HG02885 (cell line): ENCODE measurements at regions not wholly inside any gene's neighbourhood (a gene's known extent, or its start where the extent isn't known, plus 50 kb on each side); places are given as distances from the start of the nearest gene placed in this dataset.
"Not testable (repeated sequence)": the region's sequence is repeated elsewhere in the genome, so short reads cannot be mapped to it uniquely, and the experiment has no call there.

Experiments used
- ATAC-seq: cut with Tn5 transposase; IDR thresholded peaks from one replicate; pipeline ENCODE4 v1.9.1; 2021; ENCODE audit warnings: mild to moderate bottlenecking; ENCODE audit not compliant: unreplicated experiment, poor library complexity

- not testable (repeated sequence) for ATAC-seq
These were observed 115.6 kb upstream of the FABP2 start for GRCh38 chr4:119437515-119437914.

DNA sequence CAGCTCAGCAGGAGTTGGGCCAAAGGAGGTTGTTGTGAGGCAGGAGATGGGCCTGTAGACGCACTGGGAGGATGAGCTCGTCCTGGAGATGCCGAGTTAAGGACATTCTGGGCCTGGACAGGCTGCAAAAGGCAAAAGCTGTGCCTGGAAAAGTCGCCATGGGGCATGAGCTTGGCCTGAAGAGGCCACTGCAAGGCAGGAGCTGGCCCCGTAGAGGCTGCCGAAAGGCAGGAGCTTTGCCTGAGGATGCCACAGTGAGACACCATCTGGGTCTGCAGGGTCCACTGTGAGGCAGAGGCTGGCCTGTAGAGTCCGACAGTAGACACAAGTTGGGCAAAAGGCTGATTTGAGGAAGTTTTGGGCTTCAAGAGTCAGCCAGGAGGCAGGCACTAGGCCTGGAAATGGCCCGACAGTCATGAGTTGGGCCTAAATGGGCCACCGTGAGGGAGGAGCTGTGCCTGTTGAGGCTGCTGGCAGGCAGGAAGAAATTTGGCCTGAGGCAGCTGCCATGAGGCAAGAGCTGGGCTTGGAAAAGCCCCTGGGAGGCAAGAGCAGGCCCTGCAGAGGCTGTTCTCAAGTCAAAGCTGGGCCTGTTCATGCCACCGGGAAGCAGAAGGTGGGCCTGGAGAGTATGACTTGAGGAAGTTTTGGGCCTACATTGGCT lies 86.8 kb upstream of the FABP2 start:
- not testable (repeated sequence) for ATAC-seq

DNA sequence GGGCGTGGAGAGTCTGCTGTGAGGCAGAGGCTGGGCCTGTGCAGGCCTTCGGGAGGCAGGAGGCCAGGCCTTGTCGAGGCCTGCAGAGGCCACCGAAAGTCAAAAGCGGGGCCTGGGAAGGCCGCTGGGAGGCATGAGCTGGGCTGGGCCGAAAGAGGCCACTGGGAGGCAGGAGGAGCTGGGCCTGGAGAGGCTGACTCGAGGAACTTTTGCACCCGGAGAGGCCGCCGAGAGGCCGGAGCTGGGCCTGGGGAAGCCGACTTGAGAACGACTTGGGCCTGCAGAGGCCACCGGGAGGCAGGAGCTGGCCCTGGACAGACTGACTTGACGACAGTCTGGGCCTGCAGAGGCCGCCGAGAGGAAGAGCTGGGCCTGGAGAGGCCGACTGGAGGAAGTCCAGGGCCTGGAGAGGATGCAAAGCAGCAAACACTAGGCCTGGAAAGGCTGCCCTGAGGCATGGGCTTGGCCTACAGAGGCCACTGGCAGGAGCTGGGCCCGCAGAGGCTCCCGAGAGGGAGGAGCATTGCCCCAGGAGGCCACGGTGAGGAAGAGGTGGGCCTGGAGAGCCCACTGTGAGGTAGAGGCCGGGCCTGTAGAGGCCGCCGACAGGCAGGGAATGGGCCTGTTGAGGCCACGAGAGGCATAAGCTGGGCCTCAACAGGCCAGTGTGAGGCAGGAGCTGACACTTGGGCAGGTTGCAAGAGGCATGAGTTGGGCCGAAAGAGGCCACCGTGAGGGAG lies 85.0 kb upstream of the FABP2 start:
- ATAC-seq = not testable (repeated sequence)

GRCh38 chr4:119406041-119406440 lies 84.1 kb upstream of the FABP2 start:
- ATAC-seq = not testable (repeated sequence)

- peak; percentile 89 for ATAC-seq
These were observed 80.7 kb upstream of the FABP2 start for GRCh38 chr4:119402322-119403308.

DNA sequence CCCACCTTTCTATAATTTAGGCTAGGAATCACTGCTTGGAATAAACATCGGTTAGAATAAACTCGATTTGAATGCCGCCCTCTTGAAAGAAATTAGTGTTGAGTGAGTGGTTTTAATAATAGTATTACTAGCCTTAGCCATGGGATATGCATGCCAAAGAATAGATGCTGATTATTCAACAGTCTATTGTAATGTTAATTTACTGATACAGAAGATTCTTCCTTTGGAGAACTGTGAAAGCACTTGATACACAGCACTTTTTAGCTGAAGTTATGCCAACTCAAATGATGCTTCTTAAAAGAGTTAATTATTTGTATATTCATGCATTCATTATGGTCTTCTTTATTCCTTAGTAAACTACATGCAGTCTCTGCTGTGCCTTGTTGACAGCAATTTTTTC lies 73.8 kb upstream of the FABP2 start:
- ATAC-seq = not testable (repeated sequence)

GRCh38 chr4:119394826-119395225 lies 72.9 kb upstream of the FABP2 start:
- ATAC-seq = no peak

DNA sequence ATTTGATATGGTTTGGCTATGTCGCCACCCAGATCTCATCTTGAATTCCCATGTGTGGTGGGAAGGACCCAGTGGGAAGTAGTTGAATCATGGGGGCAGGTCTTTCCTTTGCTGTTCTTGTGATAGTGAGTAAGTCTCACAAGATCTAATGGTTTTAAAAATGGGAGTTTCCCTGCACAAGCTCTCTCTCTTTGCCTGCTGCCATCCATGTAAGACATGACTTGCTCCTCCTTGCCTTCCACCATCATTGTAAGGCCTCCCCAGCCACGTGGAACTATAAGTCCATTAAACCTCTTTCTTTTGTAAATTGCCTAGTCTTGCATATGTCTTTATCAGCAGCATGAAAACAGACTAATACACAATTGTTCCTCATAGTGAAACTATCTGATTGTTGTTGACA lies 66.9 kb upstream of the FABP2 start:
- ATAC-seq = not testable (repeated sequence)

- not testable (repeated sequence) for ATAC-seq
These were observed 52.7 kb upstream of the FABP2 start for GRCh38 chr4:119374616-119375015.

DNA sequence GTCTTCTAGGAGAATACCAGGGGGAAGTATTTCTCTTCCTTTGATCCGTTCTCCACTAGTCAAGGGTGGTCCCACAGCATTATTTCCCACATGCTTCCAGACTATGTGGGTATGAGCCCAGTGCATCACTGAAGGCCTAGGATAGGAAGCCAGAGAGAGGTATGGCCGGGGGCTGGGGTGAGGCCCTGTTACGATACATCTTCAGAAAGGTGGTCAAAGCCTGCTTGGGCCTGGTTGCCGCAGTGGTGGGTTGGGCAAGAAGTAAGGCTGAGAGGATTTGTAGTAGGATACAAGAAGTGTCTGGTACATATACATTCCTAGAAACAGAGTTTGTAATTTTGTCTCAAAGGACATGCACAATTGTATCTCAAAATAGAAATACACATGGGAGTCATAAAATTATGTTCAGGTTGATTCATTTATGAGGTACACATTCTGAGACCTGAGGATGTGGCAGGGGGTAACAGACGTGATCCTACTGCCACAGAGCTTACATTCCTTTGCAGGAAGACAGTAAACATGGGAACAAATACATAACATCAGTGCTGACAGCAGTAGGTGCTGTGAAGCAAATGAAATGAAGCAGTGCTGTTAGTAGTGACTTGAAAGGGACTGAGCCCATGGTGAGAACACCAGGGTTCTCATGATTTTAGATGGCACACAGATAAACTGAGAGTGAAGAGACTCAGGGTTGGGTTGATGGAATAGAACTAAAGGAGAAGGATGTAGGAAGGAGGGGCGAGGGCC lies 50.6 kb upstream of the FABP2 start:
- not testable (repeated sequence) for ATAC-seq
